Right ventricle myocardium superior (tissue), 1 donor: ENCODE measurements at regions not wholly inside any gene's neighbourhood (a gene's known extent, or its start where the extent isn't known, plus 50 kb on each side); places are given as distances from the start of the nearest gene placed in this dataset.
A peak's percentile ranks its signal among the peaks of the same experiment; 100 is the strongest.

Experiments
- ATAC-seq: fragments of 200-7000 bp; cut with Tn5 transposase; one replicate; pipeline ENCODE4 v1.9.1; 2020; ENCODE audit warnings: mild to moderate bottlenecking; ENCODE audit not compliant: poor library complexity
- DNase-seq: peaks from one replicate; pipeline ENCODE4 v3.0.0-alpha.2; 2020
- intact Hi-C: fragments of 100-400 bp; cut with DNase I; formaldehyde crosslinking; loops from one replicate; pipeline ENCODE4 v1.11.2; 2022
- donor health status: DM: no; HTN: yes; CAD: no; lungs with severe emphysema.

DNA sequence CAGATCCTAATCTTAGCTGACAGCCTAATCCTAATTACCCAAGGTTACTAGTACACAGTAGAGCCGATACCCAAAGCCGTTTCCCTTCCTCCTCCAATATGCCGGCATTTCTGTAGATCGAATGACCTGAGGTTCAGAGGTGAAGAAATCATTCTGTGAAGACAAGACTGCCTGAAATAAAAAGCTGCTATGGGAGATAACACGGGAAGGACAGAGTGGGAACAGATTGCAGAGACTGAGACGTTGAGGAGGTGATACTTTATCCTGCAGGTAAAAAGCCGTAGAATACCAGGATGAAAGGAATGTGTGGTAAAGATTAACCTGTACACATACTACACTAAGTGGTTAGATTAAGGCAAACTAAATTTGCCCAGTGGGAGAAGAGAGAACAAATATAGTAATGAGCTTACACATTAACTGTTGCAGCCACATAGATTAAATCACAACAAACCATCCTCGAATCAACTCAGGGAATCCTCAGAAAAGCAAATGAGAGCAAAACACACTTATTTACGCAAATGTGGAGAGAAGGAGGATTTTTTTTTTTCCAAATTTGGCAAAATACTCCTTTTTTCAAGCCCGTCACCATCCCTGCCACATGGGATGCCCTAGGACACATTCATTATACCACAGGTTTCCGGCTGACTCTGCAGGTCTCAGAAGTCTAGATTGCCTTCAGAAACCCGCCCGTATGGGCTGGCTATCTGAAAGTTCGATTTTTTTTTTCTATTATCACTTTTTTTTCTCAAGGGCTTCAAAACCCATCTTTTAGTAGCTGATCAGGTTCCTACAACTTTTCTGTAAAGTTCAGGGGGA is 188.0 kb downstream of the TTC8 start:
- DNase-seq (no peak), ATAC-seq (no peak)
- intact Hi-C loops: no loop called here

DNA sequence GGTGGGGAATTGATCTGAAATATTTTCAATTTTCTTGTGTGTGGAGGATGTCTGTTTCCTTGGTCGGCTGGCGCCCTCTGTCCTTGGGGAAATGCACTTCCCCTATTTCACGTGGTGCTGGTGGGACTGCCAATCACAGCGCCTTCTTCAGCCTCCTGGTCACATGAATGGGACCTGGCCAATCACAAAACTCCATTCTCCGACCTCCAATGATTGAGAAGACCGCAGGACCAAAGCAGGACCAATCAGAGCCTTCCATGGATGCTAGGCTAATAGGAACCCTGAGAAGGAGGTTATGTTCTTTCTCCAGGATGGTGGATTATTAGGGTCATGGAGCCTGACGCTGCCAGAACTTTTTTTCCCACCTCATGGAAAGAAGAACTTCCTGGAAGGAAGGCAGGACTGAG is 188.7 kb downstream of the TTC8 start:
- ATAC-seq (no peak), DNase-seq (no peak)
- intact Hi-C loops: no loop called here

DNA sequence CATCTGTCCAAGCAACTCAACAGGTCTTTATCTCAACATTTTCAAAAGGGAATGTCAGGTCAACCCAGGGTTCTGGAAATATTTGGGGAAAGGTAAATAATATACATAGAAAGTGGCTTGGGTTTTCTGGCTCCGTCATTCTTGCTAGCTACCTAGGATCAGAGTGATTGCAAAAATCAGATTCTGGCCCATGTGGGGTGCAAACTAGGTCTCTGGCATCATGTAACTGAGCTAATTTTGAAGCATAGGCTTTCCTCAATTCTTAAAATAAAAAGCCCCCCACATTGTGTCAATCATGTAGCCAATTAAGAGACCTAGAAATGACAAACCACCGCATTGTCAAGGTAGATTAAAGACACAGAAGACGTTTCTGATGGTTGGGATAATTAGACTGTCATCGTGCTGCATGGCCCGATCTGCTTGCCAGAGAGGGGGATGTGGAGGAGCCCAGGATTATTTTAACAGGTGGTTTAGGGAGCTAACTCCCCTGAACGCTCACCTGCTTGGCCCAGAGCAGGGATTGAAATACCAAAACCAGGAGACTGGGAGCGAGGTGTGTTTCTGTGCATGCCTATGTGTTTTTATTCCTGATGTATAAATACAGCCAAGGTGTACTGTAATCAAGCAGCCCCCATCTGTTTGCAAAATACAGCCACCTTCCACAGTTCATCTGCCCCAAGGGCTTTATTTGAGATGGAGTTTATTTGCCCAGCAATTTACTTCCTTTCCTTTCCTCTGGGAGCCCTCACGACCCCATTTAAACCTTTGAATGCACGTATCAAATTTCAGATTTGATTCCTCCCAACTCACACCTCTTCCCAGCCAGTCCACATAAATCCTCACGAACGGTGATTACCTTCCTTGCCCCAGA is 189.5 kb downstream of the TTC8 start:
- DNase-seq (no peak), ATAC-seq (no peak)
- intact Hi-C loops: no loop called here

DNA sequence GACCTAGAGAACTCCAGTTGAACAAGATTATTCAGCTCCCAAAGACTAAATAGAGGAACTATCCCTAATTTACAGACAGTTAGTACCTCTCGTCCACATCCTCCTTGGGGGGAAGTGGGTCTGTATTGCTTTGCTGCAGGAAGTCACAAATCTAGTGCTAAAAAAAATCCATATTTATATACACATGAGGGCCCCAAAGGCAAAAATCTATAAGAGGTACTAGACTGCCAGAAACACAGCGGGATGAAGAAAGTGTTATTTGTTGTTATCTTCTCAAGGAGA is 190.1 kb downstream of the TTC8 start:
- no peak for ATAC-seq
- no peak for DNase-seq
- intact Hi-C loops: no loop called here

DNA sequence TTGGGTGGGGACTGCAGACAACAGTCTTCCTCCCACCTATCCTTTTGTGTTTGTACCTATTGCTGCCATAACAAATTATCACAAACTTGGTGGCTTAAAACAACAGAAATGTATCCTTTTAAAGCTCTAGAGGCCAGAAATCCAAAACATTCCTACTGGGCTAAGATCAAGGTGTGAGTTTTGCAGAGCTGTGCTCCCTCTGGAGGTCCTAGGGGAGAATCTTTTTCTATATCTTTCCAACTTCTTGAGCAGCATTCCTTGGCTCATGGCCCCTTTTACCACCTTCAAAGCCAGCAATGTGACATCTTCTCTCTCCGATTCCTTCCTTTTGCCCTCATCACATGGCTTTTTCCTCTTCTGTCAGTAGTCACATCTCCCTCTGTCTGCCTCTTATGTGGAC is 190.6 kb downstream of the TTC8 start:
- intact Hi-C loops: no loop called here
- no peak for ATAC-seq

DNA sequence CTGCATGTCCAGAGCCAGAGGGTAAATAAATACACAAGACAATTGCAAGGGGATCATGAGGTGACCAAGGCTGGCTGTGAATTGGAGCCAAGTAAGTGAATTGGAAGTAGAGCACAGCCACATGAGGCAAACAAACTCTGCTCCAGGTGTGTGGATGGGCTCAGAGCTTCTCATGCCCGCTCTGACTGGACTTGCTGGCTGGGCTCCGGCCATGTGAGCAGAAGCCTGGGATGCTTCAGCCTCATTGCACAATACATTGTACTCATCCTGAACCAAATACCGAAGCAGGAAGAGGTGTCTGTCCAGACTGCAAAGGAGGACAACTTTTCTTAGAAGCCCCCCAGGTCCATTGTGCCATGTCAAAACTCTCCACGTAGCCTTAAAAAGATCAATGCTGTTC is 193.0 kb downstream of the TTC8 start:
- DNase-seq: no peak
- no peak for ATAC-seq
- intact Hi-C loops: no loop called here

More for the DNA sequence above, 190.6 kb downstream of the TTC8 start:
- DNase-seq: no peak

DNA sequence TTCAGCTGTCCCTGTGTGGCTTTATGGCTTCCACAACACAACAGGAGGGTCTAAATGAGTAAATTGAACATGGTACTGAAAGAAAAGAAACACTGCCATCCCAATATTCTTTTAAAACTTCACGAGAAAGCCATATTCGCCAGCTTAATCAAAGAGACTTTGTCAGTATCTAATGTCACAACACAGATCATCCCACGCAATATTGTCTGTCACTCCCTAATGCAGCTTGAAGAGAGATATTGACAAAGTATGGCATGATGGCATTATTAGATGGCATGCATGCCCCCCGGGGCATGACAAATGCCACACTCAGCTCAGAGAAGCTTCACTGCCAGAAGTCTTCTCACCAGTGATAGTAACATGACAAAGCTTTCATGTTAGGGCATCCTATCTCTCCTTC is 197.8 kb downstream of the TTC8 start:
- intact Hi-C loops: no loop called here
- ATAC-seq (no peak), DNase-seq (no peak)

DNA sequence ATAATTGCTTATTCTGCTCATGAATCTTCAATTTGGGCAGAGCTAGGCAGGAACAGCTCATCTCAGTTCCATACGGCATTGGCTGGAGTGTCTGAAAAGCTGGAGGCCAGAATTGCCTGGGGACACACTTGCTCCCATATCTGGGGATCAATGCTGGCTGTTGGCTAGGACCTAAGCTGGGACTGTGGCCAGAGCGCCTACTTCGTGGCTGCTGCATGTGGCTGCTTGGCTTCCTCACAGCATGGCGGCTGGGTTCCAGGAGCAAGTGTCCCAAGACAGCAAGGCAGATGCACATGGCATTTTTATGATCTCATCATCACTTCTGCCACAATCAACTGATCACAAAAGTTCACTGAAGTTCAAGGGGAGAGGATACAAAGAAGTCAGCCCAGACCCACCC is 200.2 kb downstream of the TTC8 start:
- intact Hi-C loops: loop anchor here (5.0 kb wide), 1 partner anchor 893 kb away; no protein-coding TSS in a partner anchor
- DNase-seq (no peak), ATAC-seq (no peak)

DNA sequence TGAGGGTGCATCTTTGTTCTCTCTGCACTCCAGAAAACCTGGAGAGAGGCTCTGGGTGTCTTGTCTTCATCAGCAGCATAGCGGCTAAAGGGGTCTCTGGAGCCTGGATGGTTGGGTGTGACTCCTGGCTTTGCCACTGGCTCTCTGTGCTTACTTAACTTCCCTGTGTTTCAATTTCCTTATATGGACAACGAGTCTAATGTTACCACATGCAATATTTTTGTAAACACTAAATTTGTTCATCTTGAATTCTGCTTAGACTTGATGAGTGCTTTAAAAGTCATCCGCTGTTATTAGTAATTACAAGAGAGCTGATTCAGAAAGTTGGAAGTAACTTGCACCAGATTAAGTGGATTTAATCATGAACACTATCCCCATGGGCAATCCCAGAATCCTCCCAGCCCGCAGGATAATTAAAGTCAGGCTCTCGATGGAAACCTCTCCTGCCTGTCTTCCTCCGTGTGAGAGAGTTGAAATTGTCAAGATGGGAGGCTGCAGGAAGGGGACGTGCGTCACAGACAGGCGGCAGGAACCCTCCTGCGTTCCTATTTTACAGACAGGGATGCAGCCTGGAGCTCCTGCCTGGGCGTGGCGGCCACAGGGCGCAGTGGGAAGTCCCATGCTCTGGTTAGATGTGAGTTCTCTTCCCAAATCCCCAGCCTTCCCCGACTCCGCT is 201.2 kb downstream of the TTC8 start:
- ATAC-seq (peak; percentile 30), DNase-seq (peak; percentile 46)
- intact Hi-C loops: loop anchor here (5.0 kb wide), 1 partner anchor 892 kb away; no protein-coding TSS in a partner anchor

DNA sequence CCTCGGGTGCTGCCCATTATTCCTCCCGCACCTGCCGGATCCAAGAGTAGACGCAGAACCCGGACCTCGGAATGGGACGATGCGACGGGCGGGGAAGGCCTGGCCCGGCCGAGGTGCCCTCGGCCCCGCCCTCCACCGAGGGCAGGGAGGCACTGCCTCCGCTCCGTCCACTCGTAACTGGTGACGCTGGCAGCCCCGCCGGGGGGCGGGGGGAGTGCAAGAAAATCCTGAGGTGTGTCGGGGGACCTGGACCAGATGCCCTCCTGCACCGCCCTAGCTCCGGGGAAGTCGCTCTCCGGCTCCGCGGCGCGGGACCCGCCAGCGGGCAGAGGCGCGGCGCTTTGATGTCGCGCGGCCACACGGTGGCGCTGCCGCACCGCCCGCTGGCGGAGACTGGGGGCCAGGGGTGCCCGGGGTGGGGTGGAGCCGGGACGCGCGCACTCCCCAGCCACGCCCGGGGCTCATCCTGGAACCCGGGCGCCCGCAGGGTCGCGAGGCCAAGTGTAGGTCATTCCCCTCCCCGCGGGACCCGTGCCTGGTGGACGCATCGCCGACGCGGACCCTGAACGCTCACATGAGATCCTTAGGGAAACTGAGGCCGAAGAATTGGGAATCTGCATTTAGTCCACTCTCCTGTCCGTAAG is 202.8 kb downstream of the TTC8 start:
- ATAC-seq: peak; percentile 96
- intact Hi-C loops: loop anchor here (5.0 kb wide), 1 partner anchor 890 kb away; no protein-coding TSS in a partner anchor

DNA sequence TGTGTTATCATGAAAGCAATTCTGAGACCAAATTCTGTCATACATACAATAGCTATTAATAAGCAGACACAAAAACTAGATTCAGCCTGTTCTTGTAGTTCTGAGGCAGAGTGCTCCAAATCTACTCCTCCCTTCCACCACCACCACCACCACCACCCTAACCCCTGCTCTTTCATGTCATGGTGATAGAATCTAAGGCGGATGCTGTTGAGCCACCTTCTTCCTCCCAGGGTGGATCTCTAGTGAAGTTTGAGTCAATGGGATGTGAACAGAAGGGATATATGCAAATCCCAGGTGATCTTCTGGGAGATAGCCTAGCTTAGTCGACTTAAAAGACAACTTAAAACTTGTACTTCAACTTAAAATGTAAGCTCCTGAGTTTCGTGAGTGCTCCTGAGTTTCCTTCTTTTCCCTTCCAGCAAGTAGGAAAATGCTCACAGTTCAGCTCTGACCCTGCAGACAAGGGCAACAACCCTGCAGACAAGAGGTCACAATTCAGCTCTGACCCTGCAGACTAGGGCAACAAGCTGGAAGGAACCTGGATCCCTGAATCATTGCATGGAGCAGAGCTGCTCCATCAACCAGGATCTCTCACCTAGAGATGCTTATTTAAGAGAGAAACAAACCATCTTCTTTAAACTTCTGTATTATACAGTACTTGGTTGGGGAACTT is 204.1 kb downstream of the TTC8 start:
- no peak for ATAC-seq
- DNase-seq: no peak
- intact Hi-C loops: loop anchor here (5.0 kb wide), 1 partner anchor 889 kb away; no protein-coding TSS in a partner anchor

More for the DNA sequence above, 202.8 kb downstream of the TTC8 start:
- peak; percentile 65 for DNase-seq

DNA sequence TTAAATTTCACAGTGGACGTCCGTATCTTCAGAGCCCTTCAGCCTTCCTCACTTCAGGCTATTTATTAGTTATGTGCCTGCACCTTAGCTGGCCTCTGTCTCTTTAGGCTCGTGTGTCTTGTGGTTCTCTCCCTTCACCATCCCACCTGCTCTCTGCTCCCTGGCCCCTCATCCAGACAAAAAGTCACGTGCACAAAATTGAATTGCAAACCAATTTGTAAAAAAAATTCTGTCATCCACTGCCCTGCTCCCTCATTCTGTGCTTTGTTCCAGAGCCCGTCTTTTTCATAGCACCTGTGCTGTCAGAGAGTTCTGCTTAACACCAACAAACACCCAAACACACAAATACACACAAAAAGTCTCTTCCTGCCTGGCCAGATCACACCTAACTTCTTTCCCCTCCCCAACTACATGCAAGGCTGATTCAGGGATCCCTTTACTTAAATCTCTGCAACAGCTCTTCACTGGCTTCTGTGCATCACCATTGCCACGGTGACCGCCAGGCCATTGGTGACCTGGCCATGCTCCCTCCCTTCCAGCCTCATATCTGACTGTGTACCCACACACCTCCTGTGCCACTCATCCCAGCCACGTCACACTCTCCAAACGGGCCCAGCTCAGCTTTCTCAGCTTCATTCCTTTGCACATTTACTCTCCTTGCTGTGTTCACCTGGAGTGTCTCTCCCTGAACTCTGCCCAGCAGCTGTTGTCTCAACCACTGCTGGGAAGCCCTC is 205.7 kb downstream of the TTC8 start:
- ATAC-seq (no peak), DNase-seq (no peak)
- intact Hi-C loops: loop anchor here (5.0 to 10.0 kb wide), 2 partner anchors 135 to 887 kb away; no protein-coding TSS in a partner anchor

DNA sequence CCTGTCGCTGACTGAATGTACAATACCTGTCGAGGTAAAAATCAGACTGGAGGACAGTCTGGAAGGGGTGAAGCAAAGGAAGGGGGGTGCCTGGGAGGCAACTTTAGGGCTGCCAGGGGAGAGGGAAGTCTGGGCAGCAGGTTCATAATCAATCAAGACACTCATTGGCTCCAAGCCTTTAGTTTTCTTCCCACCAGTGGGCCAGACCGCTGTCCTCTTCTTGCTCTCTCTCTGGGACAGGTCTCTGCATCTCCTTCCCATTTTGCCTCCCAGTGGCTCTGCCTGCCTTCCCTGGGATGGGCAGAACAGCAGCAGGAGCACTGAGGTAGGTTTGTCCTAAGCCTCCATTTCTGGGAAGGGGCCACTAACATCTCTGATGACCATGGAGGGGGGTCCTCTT is 206.5 kb downstream of the TTC8 start:
- DNase-seq (no peak), ATAC-seq (no peak)
- intact Hi-C loops: loop anchor here (10.0 kb wide), 1 partner anchor 134 kb away; no protein-coding TSS in a partner anchor

DNA sequence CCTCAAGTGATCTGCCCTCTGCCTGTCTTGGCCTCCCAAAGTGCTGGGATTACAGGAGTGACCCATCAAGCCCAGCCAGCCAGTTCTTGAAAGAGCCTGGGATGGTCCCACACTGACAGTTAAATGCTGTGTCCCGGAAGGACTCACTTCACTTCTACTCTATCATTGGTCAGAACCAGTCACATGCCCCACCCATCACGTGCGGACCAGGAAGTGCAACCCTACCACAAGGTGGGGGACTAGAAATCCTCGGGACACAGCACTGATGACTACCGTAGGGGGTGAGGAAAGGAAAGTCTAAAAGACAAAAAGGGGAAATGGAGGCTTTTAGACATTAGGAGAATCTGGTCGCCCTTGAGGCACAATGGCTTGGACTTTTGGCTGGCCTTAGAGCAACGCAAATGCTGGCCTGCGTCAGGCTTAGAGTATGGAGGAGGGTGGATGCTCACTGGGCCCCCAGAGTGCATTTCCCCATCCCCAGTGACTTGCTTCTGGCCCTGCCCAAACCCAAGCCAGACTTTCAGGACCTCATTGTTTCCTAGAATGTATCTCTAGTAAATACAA is 207.7 kb downstream of the TTC8 start:
- DNase-seq: no peak
- intact Hi-C loops: loop anchor here (10.0 kb wide), 1 partner anchor 133 kb away; no protein-coding TSS in a partner anchor
- no peak for ATAC-seq

DNA sequence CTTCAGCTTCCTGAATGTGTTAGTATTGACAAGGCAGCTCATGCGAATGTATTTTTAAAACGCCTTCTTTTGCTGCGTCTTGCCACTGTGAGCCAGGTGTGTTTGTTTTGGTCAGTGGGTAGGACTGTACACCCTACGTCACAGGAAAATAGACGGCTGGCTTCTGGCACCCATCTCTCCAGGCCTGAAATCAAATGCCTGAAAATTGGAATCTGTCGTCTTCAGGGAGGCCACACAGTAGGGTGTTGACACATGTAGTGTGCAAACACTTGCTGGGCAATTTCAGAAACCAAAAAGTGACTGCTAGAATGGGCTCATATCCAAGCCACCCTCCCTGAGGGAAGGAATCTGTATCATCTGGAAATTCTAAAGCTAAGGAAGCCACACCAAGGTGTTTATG is 209.3 kb downstream of the TTC8 start:
- DNase-seq: no peak
- ATAC-seq: no peak
- intact Hi-C loops: loop anchor here (10.0 kb wide), 1 partner anchor 131 kb away; no protein-coding TSS in a partner anchor

DNA sequence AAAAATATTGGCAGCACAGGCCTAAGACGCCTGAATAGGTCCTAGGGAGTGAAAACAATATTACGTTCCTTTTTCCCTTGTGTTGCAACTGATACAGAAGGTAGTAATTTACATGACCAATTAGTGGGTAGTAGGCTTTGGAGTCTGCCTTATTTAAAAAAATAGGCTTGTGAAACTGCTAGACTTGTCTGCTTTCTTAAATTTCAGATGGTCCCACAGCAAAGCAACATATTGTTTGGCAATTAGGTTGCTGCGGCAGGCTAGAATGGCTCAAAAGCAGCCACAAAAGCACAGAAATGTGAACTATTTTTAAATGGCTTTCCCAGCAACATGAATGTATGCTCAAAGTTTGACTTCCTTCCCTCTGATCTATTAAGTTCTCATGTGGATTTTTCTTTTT is 211.9 kb downstream of the TTC8 start:
- DNase-seq (no peak), ATAC-seq (no peak)
- intact Hi-C loops: loop anchor here (5.0 to 10.0 kb wide), 2 partner anchors 128 to 576 kb away; no protein-coding TSS in a partner anchor

DNA sequence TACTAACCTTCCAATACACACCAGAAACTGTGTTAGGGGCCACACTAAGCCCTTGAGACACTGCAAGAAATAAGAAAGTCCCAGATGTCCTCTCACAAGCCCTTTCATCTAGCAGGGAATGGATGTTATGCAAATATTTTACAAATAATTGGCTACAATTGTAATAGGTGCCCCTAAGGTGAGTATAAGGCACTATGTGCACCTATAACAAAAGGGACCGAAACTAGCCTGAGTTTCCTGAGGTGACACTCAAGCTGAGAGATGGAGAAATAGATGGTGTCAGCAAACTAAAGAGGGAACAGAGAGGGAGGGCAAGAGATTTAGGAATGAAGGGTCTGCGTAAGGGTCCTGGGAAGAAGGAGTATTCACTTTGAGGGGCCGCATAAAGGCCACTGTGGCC is 212.6 kb downstream of the TTC8 start:
- ATAC-seq: no peak
- intact Hi-C loops: loop anchor here (5.0 to 10.0 kb wide), 2 partner anchors 128 to 575 kb away; no protein-coding TSS in a partner anchor
- no peak for DNase-seq
